GM19438 (cell line): ENCODE measurements at regions not wholly inside any gene's neighbourhood (a gene's known extent, or its start where the extent isn't known, plus 50 kb on each side); places are given as distances from the start of the nearest gene placed in this dataset.
"Not testable (repeated sequence)": the region's sequence is repeated elsewhere in the genome, so short reads cannot be mapped to it uniquely, and the experiment has no call there.

Experiments
- ATAC-seq: cut with Tn5 transposase; IDR thresholded peaks from one replicate; pipeline ENCODE4 v1.9.1; 2021; ENCODE audit warnings: low read depth; ENCODE audit not compliant: unreplicated experiment

- ATAC-seq, result no peak
Observed at GRCh38 chr12:131628766-131629448, 82.0 kb upstream of the SFSWAP start.

DNA sequence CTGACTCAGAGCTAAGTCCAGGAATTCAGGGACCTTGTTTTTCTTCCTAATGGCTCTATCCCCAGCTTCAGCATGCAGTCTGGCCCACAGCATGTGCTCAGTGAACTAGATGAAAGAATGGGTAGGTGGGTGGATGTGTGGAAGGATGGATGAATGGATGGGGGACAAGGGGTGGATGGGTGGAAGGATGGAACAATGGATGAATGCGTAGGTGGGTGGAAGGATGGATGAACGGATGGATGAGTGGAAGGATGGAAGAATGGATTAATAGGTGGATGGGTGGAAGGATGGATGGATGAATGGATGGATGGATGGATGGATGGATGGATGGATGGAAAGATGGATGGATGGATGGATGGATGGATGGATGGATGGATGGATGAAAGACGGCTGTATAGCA lies 79.7 kb upstream of the SFSWAP start:
- ATAC-seq, result no peak

GRCh38 chr12:131631889-131632651 lies 78.8 kb upstream of the SFSWAP start:
- not testable (repeated sequence) for ATAC-seq

GRCh38 chr12:131632652-131633023 lies 78.3 kb upstream of the SFSWAP start:
- ATAC-seq, result not testable (repeated sequence)

DNA sequence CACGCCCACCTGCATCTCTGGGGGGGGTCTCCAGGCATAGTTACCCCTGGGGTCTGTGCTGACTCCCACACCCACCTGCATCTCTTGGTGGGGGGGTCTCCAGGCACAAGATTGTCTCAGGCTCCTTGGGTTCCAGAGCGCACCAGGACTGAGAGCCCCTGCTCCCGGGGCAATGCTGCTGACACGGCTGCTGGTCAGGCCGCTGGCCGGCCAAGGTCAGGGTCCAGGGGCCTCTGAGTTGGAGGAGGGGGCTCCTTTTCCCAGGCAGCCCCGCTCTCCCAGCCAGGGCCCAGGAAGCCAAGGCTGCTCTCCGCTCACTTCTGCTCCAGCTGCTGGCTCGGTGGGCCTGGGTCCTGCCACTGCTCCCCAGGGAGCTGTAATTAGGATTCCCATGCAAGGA lies 77.3 kb upstream of the SFSWAP start:
- not testable (repeated sequence) for ATAC-seq

GRCh38 chr12:131634037-131634436 lies 76.9 kb upstream of the SFSWAP start:
- no peak for ATAC-seq

DNA sequence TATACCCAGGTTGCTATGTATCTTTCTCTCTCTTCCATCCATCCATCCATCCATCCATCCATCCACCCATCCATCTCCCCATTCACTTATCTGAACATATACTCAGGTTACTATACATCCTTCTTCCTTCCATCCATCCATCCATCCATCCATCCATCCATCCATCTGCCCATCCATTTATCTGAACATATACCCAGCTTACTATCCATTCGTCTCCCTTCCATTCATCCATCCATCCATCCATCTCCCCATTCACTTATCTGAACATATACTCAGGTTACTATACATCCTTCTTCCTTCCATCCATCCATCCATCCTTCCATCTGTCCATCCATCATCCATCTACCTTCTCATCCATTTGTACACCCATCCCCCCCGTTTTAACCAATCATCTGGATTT lies 75.9 kb upstream of the SFSWAP start:
- not testable (repeated sequence) for ATAC-seq

DNA sequence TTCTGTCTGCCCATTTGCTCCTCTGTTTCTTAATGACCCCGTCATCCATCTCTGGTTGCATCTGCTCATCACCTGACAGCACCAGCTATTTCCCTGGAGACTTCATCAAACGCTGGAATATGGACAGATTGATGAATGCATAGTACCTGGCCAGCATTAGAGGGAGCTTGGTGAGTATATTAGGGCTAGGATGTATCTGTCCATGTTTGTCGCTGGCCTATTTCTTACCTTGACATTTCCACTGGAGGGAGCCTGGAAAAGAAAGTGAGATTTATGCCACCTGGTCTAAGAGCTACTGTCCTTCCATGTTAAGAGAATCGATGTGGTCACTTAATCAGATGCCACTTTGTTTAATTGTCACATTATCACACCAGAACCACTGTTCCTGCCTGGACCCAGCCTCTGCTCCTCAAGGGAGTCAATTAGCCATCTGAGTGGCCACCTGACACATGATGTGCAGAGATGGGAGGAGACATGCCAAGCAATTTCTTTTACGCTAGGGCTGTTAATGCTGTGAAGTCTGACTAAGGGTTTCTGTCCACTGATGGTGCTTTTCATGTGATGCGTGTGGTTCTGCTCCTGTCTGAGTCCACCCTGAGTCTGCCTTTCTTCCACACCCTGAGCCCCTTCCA lies 75.3 kb upstream of the SFSWAP start:
- no peak for ATAC-seq

DNA sequence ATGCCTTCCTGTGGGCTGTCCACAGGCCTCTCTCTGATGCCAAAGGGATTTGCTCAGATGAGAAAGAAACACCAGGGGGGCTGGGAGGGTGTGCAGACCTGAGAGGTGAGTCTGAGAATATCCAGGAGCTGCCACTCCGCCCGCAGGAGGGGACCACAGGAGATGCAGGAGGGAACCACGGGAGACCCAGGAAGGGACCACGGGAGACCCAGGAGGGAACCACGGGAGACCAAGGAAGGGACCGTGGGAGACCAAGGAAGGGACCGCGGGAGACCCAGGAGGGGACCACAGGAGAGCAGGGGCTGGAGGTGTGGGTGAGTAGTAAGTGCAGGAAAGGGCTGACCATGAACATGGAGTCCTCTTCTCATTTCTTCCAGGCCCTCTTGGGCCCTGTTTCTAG lies 74.6 kb upstream of the SFSWAP start:
- no peak for ATAC-seq

DNA sequence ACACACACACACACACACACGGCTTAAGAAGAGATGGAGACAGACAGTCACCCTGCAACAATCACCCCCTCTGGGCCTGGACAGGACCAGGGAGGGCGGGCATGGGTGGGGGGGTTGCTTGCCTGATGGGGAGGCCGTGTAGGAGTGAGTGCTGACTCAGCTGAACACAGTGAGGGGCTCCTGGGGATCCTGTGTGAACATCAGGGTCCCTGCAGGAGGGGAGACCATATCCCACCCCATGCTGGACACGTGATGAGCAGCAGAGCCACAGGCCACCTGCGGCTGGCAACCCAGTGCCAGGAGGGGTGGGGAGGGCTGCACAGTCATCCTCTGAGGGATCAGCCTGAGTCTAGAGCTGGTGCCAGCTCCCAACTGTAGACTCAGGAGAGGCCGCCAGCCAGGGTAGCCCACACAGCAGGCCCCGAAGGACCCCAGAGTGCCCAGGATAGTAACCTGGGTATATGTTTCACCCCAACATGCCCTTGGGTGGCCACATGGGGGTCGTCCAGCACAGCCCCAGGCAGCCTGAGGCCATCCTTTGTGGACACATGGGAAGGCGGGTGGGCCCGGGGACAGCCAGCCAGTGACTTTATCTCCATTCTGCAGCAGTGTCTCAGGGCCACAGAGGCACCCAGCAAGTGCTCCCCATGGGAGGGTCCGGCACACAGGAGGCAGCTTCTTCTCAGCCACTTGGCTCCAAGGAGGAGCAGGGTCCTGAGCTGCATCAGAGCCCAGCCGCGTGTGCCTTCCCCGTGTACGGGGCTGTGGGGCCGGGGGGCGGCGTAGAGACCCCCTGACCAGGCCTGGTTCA lies 73.7 kb upstream of the SFSWAP start:
- ATAC-seq, result no peak

DNA sequence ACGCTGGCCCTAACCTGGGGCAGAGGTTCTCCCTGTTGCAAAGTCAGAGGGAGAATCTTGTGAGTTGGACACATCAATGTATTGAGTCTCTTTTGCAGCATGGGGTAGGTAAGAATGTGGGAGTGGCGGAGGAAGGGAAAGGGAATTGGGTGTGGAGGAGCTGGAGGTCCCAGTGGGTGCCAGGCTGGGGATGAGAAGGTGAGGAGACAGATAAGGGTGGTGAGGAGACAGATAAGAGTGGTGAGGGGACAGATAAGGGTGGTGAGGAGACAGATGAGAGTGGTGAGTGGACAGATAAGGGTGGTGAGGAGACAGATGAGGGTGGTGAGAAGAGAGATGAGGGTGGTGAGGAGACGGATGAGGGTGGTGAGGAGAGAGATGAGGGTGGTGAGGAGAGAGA lies 72.9 kb upstream of the SFSWAP start:
- ATAC-seq, result no peak

GRCh38 chr12:131639270-131639940 lies 71.5 kb upstream of the SFSWAP start:
- ATAC-seq, result no peak

DNA sequence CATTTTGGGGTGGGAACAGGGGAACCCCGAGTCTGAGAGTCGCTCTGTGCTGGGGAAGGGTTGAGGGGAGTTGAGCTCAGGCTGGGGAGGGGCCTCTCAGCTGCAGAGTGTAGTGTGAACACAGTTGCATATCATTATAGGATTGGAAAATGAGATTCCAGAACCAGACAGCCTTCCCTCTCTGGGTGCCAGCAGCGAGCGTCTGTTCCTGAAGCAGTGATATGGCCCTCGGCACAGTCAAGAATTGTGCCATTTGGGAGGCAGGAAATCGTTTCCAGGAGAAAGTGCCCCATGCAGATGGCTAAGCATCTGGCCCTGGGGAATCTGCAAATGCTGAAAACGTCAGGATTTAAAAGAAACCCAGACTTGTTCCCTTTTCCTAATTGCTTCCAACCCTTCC lies 70.4 kb upstream of the SFSWAP start:
- ATAC-seq, result no peak

- ATAC-seq, result no peak
Observed at GRCh38 chr12:131641315-131641714, 69.6 kb upstream of the SFSWAP start.

GRCh38 chr12:131642101-131642540 lies 68.8 kb upstream of the SFSWAP start:
- ATAC-seq, result no peak

DNA sequence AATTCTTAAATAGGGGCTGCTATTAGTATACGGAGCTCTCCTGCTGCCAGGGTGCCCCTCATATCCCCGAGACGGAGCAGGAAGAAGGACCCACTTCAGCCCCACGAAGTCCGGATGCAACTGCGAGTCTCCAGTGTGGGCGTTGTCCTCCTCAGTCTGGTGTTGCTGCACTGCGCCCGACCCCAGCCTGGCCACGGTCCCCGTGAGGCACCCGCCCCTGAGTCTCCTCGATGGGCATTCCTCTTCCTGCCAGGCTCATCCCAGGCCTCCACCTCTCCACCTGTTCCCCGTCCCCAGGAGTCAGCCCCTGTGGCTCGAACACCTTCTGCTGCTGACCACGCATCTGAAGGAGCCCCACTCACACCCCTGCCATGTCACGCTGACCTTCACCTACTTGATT lies 68.1 kb upstream of the SFSWAP start:
- no peak for ATAC-seq

GRCh38 chr12:131643631-131644452 lies 67.0 kb upstream of the SFSWAP start:
- ATAC-seq, result no peak

GRCh38 chr12:131644481-131644880 lies 66.4 kb upstream of the SFSWAP start:
- no peak for ATAC-seq

DNA sequence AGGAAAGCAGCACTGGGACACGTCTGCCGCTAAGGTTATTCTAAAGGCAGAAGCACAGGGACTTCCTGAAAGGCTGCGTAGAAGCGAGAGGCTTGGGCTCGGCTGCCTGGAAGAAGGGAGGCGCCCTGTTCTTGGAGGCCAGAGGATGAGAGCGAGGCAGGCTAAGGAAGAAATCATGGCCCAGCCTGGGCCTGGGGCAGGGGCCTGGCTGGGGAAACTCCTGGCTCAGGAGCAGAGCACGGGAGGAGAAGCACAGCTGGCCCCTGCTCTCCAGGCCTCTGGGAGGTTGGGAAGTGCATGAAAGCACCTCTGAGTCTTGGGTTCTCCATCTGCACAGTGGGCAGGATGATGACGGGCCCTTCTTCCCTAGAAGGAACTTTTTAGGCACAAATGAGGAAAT lies 66.0 kb upstream of the SFSWAP start:
- ATAC-seq, result not testable (repeated sequence)
